HEK293 (cell line): ENCODE measurements at regions not wholly inside any gene's neighbourhood (a gene's known extent, or its start where the extent isn't known, plus 50 kb on each side); places are given as distances from the start of the nearest gene placed in this dataset.

ENCODE experiments used
- ZNF266 ChIP-seq: fragments of 450-650 bp; formaldehyde crosslinking; IDR thresholded peaks from 2 replicates; pipeline ENCODE4 v1.5.1; 2016; ENCODE audit warnings: missing biosample characterization, missing genetic modification characterization, low read depth
- TF ChIP-seq, protein P1 (sequence below): fragments of 450-650 bp; formaldehyde crosslinking; IDR thresholded peaks from 2 replicates; pipeline ENCODE4 v1.5.1; 2016; ENCODE audit warnings: missing biosample characterization, missing genetic modification characterization

DNA sequence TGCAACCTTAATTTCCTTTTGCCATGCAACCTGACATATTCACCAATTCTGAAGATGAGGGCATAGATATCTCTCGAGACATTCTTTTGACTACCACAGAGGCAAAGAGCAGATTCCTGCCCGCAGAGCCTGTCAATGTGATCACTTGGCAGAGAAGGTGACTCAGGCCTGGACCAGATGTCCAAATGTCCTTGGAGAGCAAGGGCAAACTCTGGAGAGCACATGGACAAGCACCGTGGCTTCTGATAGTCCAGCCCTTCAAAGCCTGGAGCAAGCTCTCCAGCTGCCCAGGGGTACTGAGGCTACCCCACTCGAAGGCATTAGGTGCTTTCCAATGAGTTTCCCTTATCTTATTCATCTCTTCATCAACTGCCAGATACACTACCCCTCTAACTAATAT lies 50.4 kb upstream of the ALDH1B1 start:
- TF ChIP-seq, protein P1, sequence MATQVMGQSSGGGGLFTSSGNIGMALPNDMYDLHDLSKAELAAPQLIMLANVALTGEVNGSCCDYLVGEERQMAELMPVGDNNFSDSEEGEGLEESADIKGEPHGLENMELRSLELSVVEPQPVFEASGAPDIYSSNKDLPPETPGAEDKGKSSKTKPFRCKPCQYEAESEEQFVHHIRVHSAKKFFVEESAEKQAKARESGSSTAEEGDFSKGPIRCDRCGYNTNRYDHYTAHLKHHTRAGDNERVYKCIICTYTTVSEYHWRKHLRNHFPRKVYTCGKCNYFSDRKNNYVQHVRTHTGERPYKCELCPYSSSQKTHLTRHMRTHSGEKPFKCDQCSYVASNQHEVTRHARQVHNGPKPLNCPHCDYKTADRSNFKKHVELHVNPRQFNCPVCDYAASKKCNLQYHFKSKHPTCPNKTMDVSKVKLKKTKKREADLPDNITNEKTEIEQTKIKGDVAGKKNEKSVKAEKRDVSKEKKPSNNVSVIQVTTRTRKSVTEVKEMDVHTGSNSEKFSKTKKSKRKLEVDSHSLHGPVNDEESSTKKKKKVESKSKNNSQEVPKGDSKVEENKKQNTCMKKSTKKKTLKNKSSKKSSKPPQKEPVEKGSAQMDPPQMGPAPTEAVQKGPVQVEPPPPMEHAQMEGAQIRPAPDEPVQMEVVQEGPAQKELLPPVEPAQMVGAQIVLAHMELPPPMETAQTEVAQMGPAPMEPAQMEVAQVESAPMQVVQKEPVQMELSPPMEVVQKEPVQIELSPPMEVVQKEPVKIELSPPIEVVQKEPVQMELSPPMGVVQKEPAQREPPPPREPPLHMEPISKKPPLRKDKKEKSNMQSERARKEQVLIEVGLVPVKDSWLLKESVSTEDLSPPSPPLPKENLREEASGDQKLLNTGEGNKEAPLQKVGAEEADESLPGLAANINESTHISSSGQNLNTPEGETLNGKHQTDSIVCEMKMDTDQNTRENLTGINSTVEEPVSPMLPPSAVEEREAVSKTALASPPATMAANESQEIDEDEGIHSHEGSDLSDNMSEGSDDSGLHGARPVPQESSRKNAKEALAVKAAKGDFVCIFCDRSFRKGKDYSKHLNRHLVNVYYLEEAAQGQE, result no peak
- TF ChIP-seq ZNF266 (tag by site-specific recombination), result no peak
